ENCODE measurements at regions not wholly inside any gene's neighbourhood (a gene's known extent, or its start where the extent isn't known, plus 50 kb on each side); places are given as distances from the start of the nearest gene placed in this dataset.

DNA sequence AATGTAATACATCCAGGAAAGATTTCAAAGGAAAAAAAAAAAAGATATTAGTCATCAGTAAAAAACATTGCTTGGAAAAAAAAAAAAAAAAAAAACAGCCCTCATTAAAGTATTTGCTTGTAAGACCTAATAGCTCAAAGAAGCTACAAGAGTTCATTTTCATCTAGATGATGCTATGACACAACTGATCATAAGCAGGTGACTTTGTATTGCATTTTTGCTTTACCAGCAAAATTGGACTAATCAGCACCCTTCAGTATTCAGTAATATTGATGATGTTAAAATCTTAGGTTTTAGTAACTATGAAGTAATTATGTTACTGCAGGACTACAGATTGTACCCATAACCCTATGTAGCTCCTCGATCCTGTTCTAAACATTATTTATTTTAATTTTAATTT is 214.7 kb upstream of the CADM2 start:
- Histone ChIP-seq H3K9me3 (ENCODE audit: control insufficient read depth, low read length) (no peaks in the 10 kb centered on the region), H3K4me1 (ENCODE audit: control insufficient read depth, insufficient read depth, low read length) (no peaks in the 10 kb centered on the region), H3K9ac (ENCODE audit: extremely low read depth, low read length, poor library complexity, severe bottlenecking) (no peak overlapping the region), H3K27ac (ENCODE audit: low read depth, low read length) (no peak overlapping the region), H3K27me3 (ENCODE audit: control insufficient read depth, insufficient read depth, low read length, poor library complexity, severe bottlenecking) (no peaks in the 10 kb centered on the region), H3K4me3 (ENCODE audit: low read length) (no peak overlapping the region), H3K36me3 (ENCODE audit: control insufficient read depth, insufficient read depth, low read length) (no peaks in the 10 kb centered on the region)
- Mint-ChIP-seq H3K27ac (no peak overlapping the region), H3K9me3 (no peaks in the 10 kb centered on the region), H3K36me3 (ENCODE audit: low read depth) (no peaks in the 10 kb centered on the region), H3K4me3 (no peak overlapping the region), H3K27me3 (ENCODE audit: insufficient read depth) (no peaks in the 10 kb centered on the region), H3K4me1 (no peaks in the 10 kb centered on the region)
- no peak for DNase-seq
- WGBS, 2 experiments (ENCODE audit: insufficient coverage in 1 of 2, insufficient read length in 1 of 2): no CpG with 5 or more reads among the region's 1 CpG
- no peak for TF ChIP-seq CTCF (conservative IDR thresholded peaks at IDR 0.05)

- Histone ChIP-seq H3K4me3 (ENCODE audit: low read length) (no peak overlapping the region), H3K4me1 (ENCODE audit: control insufficient read depth, insufficient read depth, low read length) (no peaks in the 10 kb centered on the region), H3K27me3 (ENCODE audit: control insufficient read depth, insufficient read depth, low read length, poor library complexity, severe bottlenecking) (no peaks in the 10 kb centered on the region), H3K27ac (ENCODE audit: low read depth, low read length) (no peak overlapping the region), H3K36me3 (ENCODE audit: control insufficient read depth, insufficient read depth, low read length) (no peaks in the 10 kb centered on the region), H3K9ac (ENCODE audit: extremely low read depth, low read length, poor library complexity, severe bottlenecking) (no peak overlapping the region), H3K9me3 (ENCODE audit: control insufficient read depth, low read length) (no peaks in the 10 kb centered on the region)
- no peak for TF ChIP-seq CTCF (conservative IDR thresholded peaks at IDR 0.05)
- no peaks in the 10 kb centered on the region for H3K4me1 Mint-ChIP-seq
- DNase-seq: no peak
- H3K36me3 Mint-ChIP-seq (ENCODE audit: low read depth): no peaks in the 10 kb centered on the region
- 90 to 98% methylated on average over 9 to 13 of the region's 13 CpGs for WGBS, 2 experiments (ENCODE audit: insufficient coverage in 1 of 2, insufficient read length in 1 of 2)
- no peak overlapping the region for H3K27ac Mint-ChIP-seq
- H3K9me3 Mint-ChIP-seq: peaks cover under 1% of the 10 kb centered on the region
- H3K4me3 Mint-ChIP-seq: no peak overlapping the region
- no peaks in the 10 kb centered on the region for H3K27me3 Mint-ChIP-seq (ENCODE audit: insufficient read depth)
Observed at GRCh38 chr3:84755860-84756259, 202.9 kb upstream of the CADM2 start.

GRCh38 chr3:84759361-84759760 is 199.4 kb upstream of the CADM2 start:
- Histone ChIP-seq H3K27me3 (ENCODE audit: control insufficient read depth, insufficient read depth, low read length, poor library complexity, severe bottlenecking) (no peaks in the 10 kb centered on the region), H3K36me3 (ENCODE audit: control insufficient read depth, insufficient read depth, low read length) (no peaks in the 10 kb centered on the region), H3K9ac (ENCODE audit: extremely low read depth, low read length, poor library complexity, severe bottlenecking) (no peak overlapping the region), H3K4me3 (ENCODE audit: low read length) (no peak overlapping the region), H3K27ac (ENCODE audit: low read depth, low read length) (no peak overlapping the region), H3K4me1 (ENCODE audit: control insufficient read depth, insufficient read depth, low read length) (no peaks in the 10 kb centered on the region), H3K9me3 (ENCODE audit: control insufficient read depth, low read length) (no peaks in the 10 kb centered on the region)
- Mint-ChIP-seq H3K4me1 (no peaks in the 10 kb centered on the region), H3K27me3 (ENCODE audit: insufficient read depth) (no peaks in the 10 kb centered on the region), H3K36me3 (ENCODE audit: low read depth) (no peaks in the 10 kb centered on the region), H3K27ac (no peak overlapping the region), H3K4me3 (no peak overlapping the region), H3K9me3 (no peaks in the 10 kb centered on the region)
- 83 to 91% methylated on average over 1 to 4 of the region's 4 CpGs for WGBS, 2 experiments (ENCODE audit: insufficient coverage in 1 of 2, insufficient read length in 1 of 2)
- no peak for TF ChIP-seq CTCF (conservative IDR thresholded peaks at IDR 0.05)
- no peak for DNase-seq

All from endodermal cell (in vitro differentiated cells).